Progenitor cell of endocrine pancreas (in vitro differentiated cells): ENCODE measurements at regions not wholly inside any gene's neighbourhood (a gene's known extent, or its start where the extent isn't known, plus 50 kb on each side); places are given as distances from the start of the nearest gene placed in this dataset.

Experiments
- DNase-seq: peaks from one replicate; pipeline ENCODE4 v3.0.0; 2021; ENCODE audit warnings: low spot score; ENCODE audit not compliant: unreplicated experiment
- H3K27ac Mint-ChIP-seq: 2 replicates; pipeline ENCODE4 v1.8.0; 2021; ENCODE audit warnings: mild to moderate bottlenecking, moderate library complexity, mixed read lengths
- H3K27me3 Mint-ChIP-seq: 2 replicates; pipeline ENCODE4 v1.8.0; 2021; ENCODE audit warnings: mixed read lengths
- H3K36me3 Mint-ChIP-seq: 2 replicates; pipeline ENCODE4 v1.8.0; 2022; ENCODE audit warnings: mixed read lengths; ENCODE audit not compliant: insufficient read depth
- H3K4me1 Mint-ChIP-seq: 2 replicates; pipeline ENCODE4 v1.8.0; 2021; ENCODE audit warnings: low read depth, mixed read lengths
- H3K4me3 Mint-ChIP-seq: 2 replicates; pipeline ENCODE4 v1.8.0; 2021; ENCODE audit warnings: low read depth, mild to moderate bottlenecking, moderate library complexity, mixed read lengths
- H3K9me3 Mint-ChIP-seq: 2 replicates; pipeline ENCODE4 v1.8.0; 2021; ENCODE audit warnings: low read depth, mixed read lengths
- CTCF ChIP-seq: fragments of 200-600 bp; sonication (generic); IDR thresholded peaks from one replicate; pipeline ENCODE4 v1.5.0; 2021; ENCODE audit warnings: antibody characterized with exemption, mild to moderate bottlenecking; ENCODE audit not compliant: unreplicated experiment

- no peak for DNase-seq
- Mint-ChIP-seq H3K4me1 (no peaks in the 10 kb centered on the region), H3K27ac (no peak overlapping the region), H3K27me3 (peaks cover 16% of the 10 kb centered on the region), H3K36me3 (no peaks in the 10 kb centered on the region), H3K9me3 (peaks cover 19% of the 10 kb centered on the region), H3K4me3 (no peak overlapping the region)
- no peak for TF ChIP-seq CTCF
These were observed 129.1 kb downstream of the SNX19 start for GRCh38 chr11:130787092-130787616.

- peaks cover 5% of the 10 kb centered on the region for H3K4me1 Mint-ChIP-seq
- DNase-seq, result no peak
- no peak overlapping the region for H3K27ac Mint-ChIP-seq
- peaks cover 10% of the 10 kb centered on the region for H3K27me3 Mint-ChIP-seq
- TF ChIP-seq CTCF, result no peak
- H3K4me3 Mint-ChIP-seq, result no peak overlapping the region
- H3K36me3 Mint-ChIP-seq, result no peaks in the 10 kb centered on the region
- H3K9me3 Mint-ChIP-seq, result peaks cover 19% of the 10 kb centered on the region
These were observed 128.2 kb downstream of the SNX19 start for GRCh38 chr11:130787973-130788570.

GRCh38 chr11:130789056-130789640, 127.1 kb downstream of the SNX19 start:
- H3K27me3 Mint-ChIP-seq, result peaks cover 7% of the 10 kb centered on the region
- H3K4me1 Mint-ChIP-seq, result peaks cover 10% of the 10 kb centered on the region
- H3K9me3 Mint-ChIP-seq, result peaks cover 19% of the 10 kb centered on the region
- TF ChIP-seq CTCF, result no peak
- no peaks in the 10 kb centered on the region for H3K36me3 Mint-ChIP-seq
- no peak overlapping the region for H3K27ac Mint-ChIP-seq
- DNase-seq, result no peak
- no peak overlapping the region for H3K4me3 Mint-ChIP-seq

- DNase-seq, result no peak
- Mint-ChIP-seq H3K27ac (no peak overlapping the region), H3K4me1 (peaks cover 10% of the 10 kb centered on the region), H3K4me3 (no peak overlapping the region), H3K27me3 (no peaks in the 10 kb centered on the region), H3K9me3 (peaks cover 13% of the 10 kb centered on the region), H3K36me3 (no peaks in the 10 kb centered on the region)
- no peak for TF ChIP-seq CTCF
These were observed 125.6 kb downstream of the SNX19 start for GRCh38 chr11:130790689-130791088.

- no peak for TF ChIP-seq CTCF
- H3K36me3 Mint-ChIP-seq, result no peaks in the 10 kb centered on the region
- H3K27ac Mint-ChIP-seq, result no peak overlapping the region
- H3K4me3 Mint-ChIP-seq, result no peak overlapping the region
- H3K27me3 Mint-ChIP-seq, result no peaks in the 10 kb centered on the region
- peaks cover 16% of the 10 kb centered on the region for H3K9me3 Mint-ChIP-seq
- no peak for DNase-seq
- peaks cover 10% of the 10 kb centered on the region for H3K4me1 Mint-ChIP-seq
These were observed 123.5 kb downstream of the SNX19 start for GRCh38 chr11:130792772-130793171.
